ENCODE measurements at regions not wholly inside any gene's neighbourhood (a gene's known extent, or its start where the extent isn't known, plus 50 kb on each side); places are given as distances from the start of the nearest gene placed in this dataset.

- H3K4me3 ChIP-seq (ENCODE audit: low read depth, low read length), result no peak overlapping the region
- TF ChIP-seq CTCF (IDR thresholded peaks at IDR 0.05; ENCODE audit: low read depth, low read length), result no peak
Observed at GRCh38 chrX:126027229-126027628, 138.9 kb downstream of the DCAF12L2 start.

DNA sequence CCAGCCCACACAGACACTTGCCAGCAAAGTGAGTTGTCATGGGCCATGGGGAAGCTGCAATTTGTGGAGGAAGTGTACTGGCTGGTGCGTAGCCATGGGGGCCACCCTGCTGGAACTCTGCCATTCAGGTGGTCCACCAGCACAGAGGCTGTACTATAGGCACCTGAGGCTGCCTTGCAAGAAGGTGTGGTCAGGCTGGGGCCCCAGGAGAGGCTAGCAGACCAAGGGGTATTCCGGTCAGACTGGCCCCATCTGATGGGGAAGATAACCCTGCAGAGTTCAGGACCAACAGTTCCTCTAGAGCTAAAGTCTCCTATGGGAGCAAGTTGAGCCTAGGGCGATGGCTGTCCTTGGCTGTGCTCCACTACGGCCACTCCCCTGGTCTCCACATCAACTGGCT, 136.1 kb downstream of the DCAF12L2 start:
- H3K4me3 ChIP-seq (ENCODE audit: low read depth, low read length), result no peak overlapping the region
- no peak for TF ChIP-seq CTCF (IDR thresholded peaks at IDR 0.05; ENCODE audit: low read depth, low read length)

GRCh38 chrX:126063984-126064383, 102.1 kb downstream of the DCAF12L2 start:
- H3K4me3 ChIP-seq (ENCODE audit: low read depth, low read length), result no peak overlapping the region
- no peak for TF ChIP-seq CTCF (IDR thresholded peaks at IDR 0.05; ENCODE audit: low read depth, low read length)

DNA sequence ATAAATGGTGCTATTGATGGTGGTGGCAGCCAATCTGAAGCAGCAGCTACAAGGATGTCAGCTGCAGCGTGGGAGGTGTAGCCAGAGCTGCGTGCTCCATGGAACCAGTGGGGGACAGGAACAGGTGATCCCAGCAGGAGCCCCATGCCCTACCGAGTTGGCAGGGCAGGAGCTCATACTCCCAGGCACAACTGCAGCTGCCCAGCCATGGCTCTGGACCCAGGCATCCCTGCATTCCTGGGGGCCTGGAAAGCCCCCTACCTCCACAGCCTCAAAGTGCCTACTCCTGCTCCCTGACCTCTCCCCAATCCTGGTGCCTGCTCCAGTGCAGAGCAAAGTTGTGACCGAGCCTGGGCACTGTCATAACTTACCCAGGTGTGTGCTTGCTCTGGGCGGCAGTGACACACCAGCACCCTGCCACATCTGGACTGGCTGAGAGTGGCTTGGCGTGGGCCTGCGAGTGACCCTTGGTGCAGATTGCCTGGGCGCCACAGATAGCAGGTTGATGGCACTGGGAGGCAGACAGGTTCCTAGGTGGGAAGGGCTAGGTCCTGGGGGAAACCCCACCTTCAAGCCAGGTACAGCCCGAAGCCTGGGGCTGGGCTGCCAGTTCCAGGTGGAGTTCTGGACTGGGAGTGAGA, 101.1 kb downstream of the DCAF12L2 start:
- no peak overlapping the region for H3K4me3 ChIP-seq (ENCODE audit: low read depth, low read length)
- no peak for TF ChIP-seq CTCF (IDR thresholded peaks at IDR 0.05; ENCODE audit: low read depth, low read length)

DNA sequence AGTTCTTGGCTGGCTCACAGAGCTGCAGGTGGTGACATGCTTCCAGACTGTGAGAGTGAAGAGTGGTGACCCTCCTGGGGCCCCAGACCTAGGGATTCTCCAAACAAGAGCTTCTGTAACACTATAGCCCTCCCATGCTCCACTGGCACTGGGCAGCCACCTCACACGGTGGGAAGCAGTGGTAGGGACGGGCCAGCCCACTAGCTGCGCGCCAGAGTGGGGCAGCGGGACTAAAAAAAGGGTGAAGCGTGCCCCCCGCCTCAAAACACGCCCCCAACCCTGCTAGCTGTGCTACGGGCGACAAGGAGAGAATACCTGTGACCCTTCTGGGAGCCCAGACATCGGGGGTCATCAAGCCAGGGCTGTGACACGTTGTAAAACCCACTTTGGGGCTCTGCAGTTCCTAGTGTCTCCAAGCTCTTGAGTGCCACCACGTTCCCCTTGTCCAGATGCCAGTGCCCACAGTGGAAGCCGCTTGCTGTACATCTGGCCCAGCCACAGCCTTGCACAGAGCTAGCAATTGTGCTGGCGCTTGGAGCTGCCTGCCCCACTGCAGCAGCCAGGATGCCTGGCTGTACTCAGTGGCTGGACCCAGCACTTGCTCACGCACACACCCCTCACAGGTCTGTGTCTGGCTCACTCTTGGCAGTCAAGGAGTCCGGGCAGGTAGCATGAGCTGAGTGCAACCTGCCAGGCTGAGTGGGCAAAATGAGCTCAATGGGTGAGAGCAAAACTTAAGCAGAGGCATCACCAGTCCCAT, 100.0 kb downstream of the DCAF12L2 start:
- no peak overlapping the region for H3K4me3 ChIP-seq (ENCODE audit: low read depth, low read length)
- TF ChIP-seq CTCF (IDR thresholded peaks at IDR 0.05; ENCODE audit: low read depth, low read length), result no peak
